Calu3 (cell line): ENCODE measurements at regions not wholly inside any gene's neighbourhood (a gene's known extent, or its start where the extent isn't known, plus 50 kb on each side); places are given as distances from the start of the nearest gene placed in this dataset.

Experiments
- BruUV-seq: library from RNA; stranded (reverse); fragments of 400-500 nt; replicated peaks from 2 replicates; lab custom pipeline; 2021; lab: Mats Ljungman, UMichigan
- CTCF ChIA-PET: fragments of 300-600 bp; sonication (Branson Sonifier 250); formaldehyde crosslinking; loops from one replicate; lab custom pipeline; 2022; ENCODE audit warnings: antibody characterized with exemption; lab: Charles Lee
- DNase-seq: peaks from one replicate; pipeline ENCODE4 v3.0.0; 2022
- H3K27ac Mint-ChIP-seq: one replicate; pipeline ENCODE4 v1.8.0; 2022; ENCODE audit warnings: mixed read lengths; ENCODE audit not compliant: unreplicated experiment
- H3K27me3 Mint-ChIP-seq: one replicate; pipeline ENCODE4 v1.8.0; 2022; ENCODE audit warnings: mixed read lengths; ENCODE audit not compliant: unreplicated experiment
- H3K36me3 Mint-ChIP-seq: one replicate; pipeline ENCODE4 v1.8.0; 2022; ENCODE audit warnings: mild to moderate bottlenecking, moderate library complexity, mixed read lengths; ENCODE audit not compliant: insufficient read depth, unreplicated experiment
- H3K4me1 Mint-ChIP-seq: one replicate; pipeline ENCODE4 v1.8.0; 2022; ENCODE audit warnings: mild to moderate bottlenecking, low read depth, mixed read lengths; ENCODE audit not compliant: unreplicated experiment
- H3K4me3 Mint-ChIP-seq: one replicate; pipeline ENCODE4 v1.8.0; 2022; ENCODE audit warnings: mild to moderate bottlenecking, low read depth, moderate library complexity, mixed read lengths; ENCODE audit not compliant: unreplicated experiment
- H3K9me3 Mint-ChIP-seq: one replicate; pipeline ENCODE4 v1.8.0; 2022; ENCODE audit warnings: low read depth, mixed read lengths; ENCODE audit not compliant: unreplicated experiment
- CTCF ChIP-seq: fragments of 200-600 bp; IDR thresholded peaks from one replicate; pipeline ENCODE4 v1.8.0; 2022; ENCODE audit warnings: antibody characterized with exemption; ENCODE audit not compliant: unreplicated experiment
- intact Hi-C: fragments of 100-400 bp; cut with micrococcal nuclease; formaldehyde crosslinking; loops from one replicate; pipeline ENCODE4 v1.10.0; 2022; ENCODE audit not compliant: unreplicated experiment

- H3K27me3 Mint-ChIP-seq = no peaks in the 10 kb centered on the region
- no peak overlapping the region for H3K4me3 Mint-ChIP-seq
- H3K27ac Mint-ChIP-seq = no peak overlapping the region
Measured at GRCh38 chr2:154537843-154538450, 160.5 kb upstream of the KCNJ3 start.

GRCh38 chr2:154546341-154546740, 152.2 kb upstream of the KCNJ3 start:
- CTCF ChIA-PET = no interaction called here
- H3K36me3 Mint-ChIP-seq = no peaks in the 10 kb centered on the region
- no TSS peak for BruUV-seq
- intact Hi-C loops = no loop called here
- no peak for TF ChIP-seq CTCF
- no peak overlapping the region for H3K4me3 Mint-ChIP-seq
- no peaks in the 10 kb centered on the region for H3K9me3 Mint-ChIP-seq
- no peaks in the 10 kb centered on the region for H3K4me1 Mint-ChIP-seq
- DNase-seq = no peak
- no peaks in the 10 kb centered on the region for H3K27me3 Mint-ChIP-seq
- no peak overlapping the region for H3K27ac Mint-ChIP-seq

More at GRCh38 chr2:154537843-154538450, 160.5 kb upstream of the KCNJ3 start:
- CTCF ChIA-PET = no interaction called here
- no peaks in the 10 kb centered on the region for H3K9me3 Mint-ChIP-seq
- intact Hi-C loops = no loop called here
- no TSS peak for BruUV-seq
- no peaks in the 10 kb centered on the region for H3K36me3 Mint-ChIP-seq
- no peaks in the 10 kb centered on the region for H3K4me1 Mint-ChIP-seq
- no peak for DNase-seq
- TF ChIP-seq CTCF = no peak

GRCh38 chr2:154549869-154550268, 148.6 kb upstream of the KCNJ3 start:
- CTCF ChIA-PET = no interaction called here
- TF ChIP-seq CTCF = no peak
- Mint-ChIP-seq H3K36me3 (no peaks in the 10 kb centered on the region), H3K9me3 (no peaks in the 10 kb centered on the region), H3K27me3 (no peaks in the 10 kb centered on the region), H3K4me3 (no peak overlapping the region), H3K4me1 (no peaks in the 10 kb centered on the region), H3K27ac (no peak overlapping the region)
- intact Hi-C loops = no loop called here
- no TSS peak for BruUV-seq
- no peak for DNase-seq

GRCh38 chr2:154551649-154552048, 146.8 kb upstream of the KCNJ3 start:
- intact Hi-C loops = no loop called here
- Mint-ChIP-seq H3K27me3 (no peaks in the 10 kb centered on the region), H3K4me3 (no peak overlapping the region), H3K27ac (no peak overlapping the region), H3K36me3 (no peaks in the 10 kb centered on the region), H3K4me1 (no peaks in the 10 kb centered on the region), H3K9me3 (no peaks in the 10 kb centered on the region)
- no TSS peak for BruUV-seq
- no peak for TF ChIP-seq CTCF
- CTCF ChIA-PET = no interaction called here
- no peak for DNase-seq
